Activated T-cell treated with anti-CD3 and anti-CD28 coated beads, Interleukin-2, amount 50 U/mL, for 72 hours (primary cell): ENCODE measurements at regions not wholly inside any gene's neighbourhood (a gene's known extent, or its start where the extent isn't known, plus 50 kb on each side); places are given as distances from the start of the nearest gene placed in this dataset.

Source experiments
- ATAC-seq, 2 donors: fragments of 150-1000 bp; cut with Tn5 transposase; replicated peaks in 1 of 2; 2 replicates each; pipeline ENCODE4 v1.10.0; 2021; ENCODE audit warnings: moderate library complexity in 2 of 2, mild to moderate bottlenecking in 1 of 2
- DNase-seq, 2 donors: peaks; one replicate each; pipeline ENCODE4 v3.0.0; 2021 to 2022; ENCODE audit warnings: mixed read lengths in 1 of 2
- H3K27ac Mint-ChIP-seq: one replicate; pipeline ENCODE4 v1.8.0; 2022; ENCODE audit warnings: mild to moderate bottlenecking, moderate library complexity, mixed read lengths
- H3K27me3 Mint-ChIP-seq: one replicate; pipeline ENCODE4 v1.8.0; 2022; ENCODE audit warnings: low read depth, mixed read lengths
- H3K36me3 Mint-ChIP-seq, 2 donors: one replicate each; pipeline ENCODE4 v1.8.0; 2022; ENCODE audit warnings: mixed read lengths in 2 of 2, mild to moderate bottlenecking in 1 of 2; ENCODE audit not compliant: insufficient read depth in 2 of 2
- H3K4me1 Mint-ChIP-seq: one replicate; pipeline ENCODE4 v1.8.0; 2022; ENCODE audit warnings: low read depth, mixed read lengths
- H3K4me3 Mint-ChIP-seq, 2 donors: one replicate each; pipeline ENCODE4 v1.8.0; 2022; ENCODE audit warnings: mild to moderate bottlenecking in 2 of 2, mixed read lengths in 2 of 2, moderate library complexity in 2 of 2
- H3K9me3 Mint-ChIP-seq, 2 donors: one replicate each; pipeline ENCODE4 v1.8.0; 2022; ENCODE audit warnings: mixed read lengths in 2 of 2

DNA sequence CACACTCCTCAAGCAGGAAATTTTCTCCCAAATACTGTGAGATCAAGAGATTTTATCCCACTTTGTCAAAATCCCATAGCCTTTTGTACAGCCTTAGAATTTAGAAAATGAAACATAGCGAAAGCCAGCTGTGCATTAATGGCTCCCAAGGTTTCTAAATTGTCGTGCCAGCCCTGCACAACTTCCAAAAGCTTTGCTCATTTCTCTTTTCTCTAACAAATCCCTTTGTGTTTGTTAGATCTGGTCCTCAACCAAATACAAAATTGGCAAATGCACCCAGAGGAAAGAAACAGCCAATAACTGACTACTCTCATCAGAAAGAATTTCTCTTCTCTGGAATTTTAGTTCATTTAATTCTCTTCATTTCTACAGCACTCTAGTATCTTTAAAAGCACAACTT is 361.1 kb downstream of the INSIG2 start:
- Mint-ChIP-seq H3K9me3 (no peaks in the 10 kb centered on the region), H3K27ac (no peak overlapping the region), H3K4me3 (no peak overlapping the region), H3K4me1 (no peaks in the 10 kb centered on the region), H3K27me3 (peaks cover 8% of the 10 kb centered on the region), H3K36me3 (no peaks in the 10 kb centered on the region)
- DNase-seq = no peak
- no peak for ATAC-seq

GRCh38 chr2:118443596-118443995 is 355.3 kb downstream of the INSIG2 start:
- no peaks in the 10 kb centered on the region for H3K4me1 Mint-ChIP-seq

DNA sequence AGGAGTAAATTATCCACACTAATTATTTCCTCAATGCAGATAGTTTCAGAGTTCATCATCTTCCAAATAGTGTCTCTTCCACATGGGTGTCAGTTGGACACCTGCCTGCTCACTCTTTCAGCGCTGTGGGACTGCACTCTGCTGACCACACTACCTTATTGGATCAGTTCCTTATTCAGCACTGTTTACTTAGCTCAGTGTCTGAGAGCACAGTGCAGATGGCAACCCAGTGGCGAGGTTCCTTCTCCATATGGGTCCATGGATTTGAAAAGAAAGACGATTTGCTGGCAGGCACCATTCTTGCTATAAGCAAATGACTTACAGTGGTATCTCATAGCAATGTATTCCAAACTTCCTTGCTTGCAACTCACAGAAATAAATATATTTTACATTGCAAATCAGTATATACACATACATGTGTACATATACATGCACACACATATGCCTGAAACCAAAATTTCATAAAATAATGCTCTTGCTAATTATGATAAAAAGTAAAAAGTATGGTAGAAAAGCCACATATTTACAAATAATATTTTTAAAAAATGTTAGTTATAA is 354.8 kb downstream of the INSIG2 start:
- ATAC-seq (no peak), DNase-seq (no peak)
- Mint-ChIP-seq H3K27me3 (no peaks in the 10 kb centered on the region), H3K36me3 (no peaks in the 10 kb centered on the region), H3K9me3 (no peaks in the 10 kb centered on the region), H3K4me3 (no peak overlapping the region), H3K4me1 (no peaks in the 10 kb centered on the region), H3K27ac (no peak overlapping the region)

More at GRCh38 chr2:118443596-118443995, 355.3 kb downstream of the INSIG2 start:
- no peak overlapping the region for H3K27ac Mint-ChIP-seq
- no peak overlapping the region for H3K4me3 Mint-ChIP-seq
- H3K27me3 Mint-ChIP-seq = no peaks in the 10 kb centered on the region
- H3K36me3 Mint-ChIP-seq = no peaks in the 10 kb centered on the region
- no peaks in the 10 kb centered on the region for H3K9me3 Mint-ChIP-seq
- DNase-seq (no peak), ATAC-seq (no peak)

- no peak for ATAC-seq
- H3K36me3 Mint-ChIP-seq = no peaks in the 10 kb centered on the region
- H3K27me3 Mint-ChIP-seq = peaks cover 5% of the 10 kb centered on the region
- DNase-seq = no peak
- H3K27ac Mint-ChIP-seq = no peak overlapping the region
- H3K4me1 Mint-ChIP-seq = no peaks in the 10 kb centered on the region
- H3K4me3 Mint-ChIP-seq = no peak overlapping the region
- no peaks in the 10 kb centered on the region for H3K9me3 Mint-ChIP-seq
Measured at GRCh38 chr2:118442046-118442445, 353.8 kb downstream of the INSIG2 start.

DNA sequence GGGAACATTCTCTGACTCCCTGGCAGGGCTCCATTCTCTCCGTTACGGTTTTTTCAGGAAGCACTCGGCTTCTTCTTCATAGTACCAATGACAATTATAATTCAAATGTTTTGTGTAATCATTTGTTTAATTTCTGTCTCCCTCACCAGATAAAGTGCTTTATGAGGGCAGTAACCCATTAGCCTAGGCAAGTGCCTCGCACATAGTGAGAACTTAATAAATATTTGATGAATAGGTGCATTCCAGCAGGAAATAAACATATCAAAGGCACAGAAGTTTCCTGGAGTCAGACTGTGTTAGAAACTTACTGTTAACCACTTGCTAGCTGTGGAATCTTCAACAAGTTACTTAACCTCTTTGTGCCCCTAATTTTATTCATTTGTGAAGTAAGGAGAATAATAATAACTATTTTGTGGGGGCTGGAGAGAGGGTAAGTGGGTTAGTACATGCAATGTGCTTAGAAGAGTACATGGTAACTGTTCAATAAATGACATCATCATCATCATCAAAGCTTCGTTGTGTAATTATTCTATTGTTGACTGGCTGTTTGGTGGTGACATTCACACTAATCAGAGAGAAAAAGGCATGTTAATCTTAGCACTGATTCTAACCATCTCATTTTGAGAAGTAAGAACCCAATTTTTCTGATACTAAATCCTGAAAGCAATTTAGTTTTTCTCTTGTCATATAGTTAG is 352.3 kb downstream of the INSIG2 start:
- Mint-ChIP-seq H3K4me3 (no peak overlapping the region), H3K27ac (no peak overlapping the region), H3K27me3 (peaks cover 8% of the 10 kb centered on the region), H3K4me1 (no peaks in the 10 kb centered on the region), H3K9me3 (no peaks in the 10 kb centered on the region), H3K36me3 (no peaks in the 10 kb centered on the region)
- ATAC-seq = no peak
- DNase-seq = no peak

DNA sequence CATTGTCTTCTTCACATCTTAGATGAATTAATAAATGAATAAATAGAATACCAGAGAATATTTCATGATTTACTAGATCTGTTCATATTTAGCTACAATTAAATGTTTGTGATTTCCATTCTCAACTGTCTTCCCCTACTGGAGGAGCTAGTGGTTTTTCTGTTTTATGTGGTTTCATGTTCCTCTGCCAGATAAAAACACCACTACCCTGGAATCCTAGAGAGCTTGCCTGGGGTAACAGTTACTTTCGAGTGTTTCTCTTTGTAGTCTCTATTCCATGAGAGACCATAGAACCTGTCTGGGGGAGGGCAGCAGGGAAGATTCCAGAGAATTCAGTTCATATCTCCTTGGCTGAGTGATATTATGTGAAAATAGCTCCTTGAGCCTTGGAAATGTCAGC is 349.2 kb downstream of the INSIG2 start:
- Mint-ChIP-seq H3K4me1 (no peaks in the 10 kb centered on the region), H3K27me3 (peaks cover 22% of the 10 kb centered on the region), H3K4me3 (no peak overlapping the region), H3K36me3 (no peaks in the 10 kb centered on the region), H3K9me3 (no peaks in the 10 kb centered on the region), H3K27ac (no peak overlapping the region)
- DNase-seq (no peak), ATAC-seq (no peak)

- no peaks in the 10 kb centered on the region for H3K4me1 Mint-ChIP-seq
- H3K9me3 Mint-ChIP-seq = peaks cover 0 to 6% of the 10 kb centered on the region in 2 donors
- H3K27ac Mint-ChIP-seq = no peak overlapping the region
- no peaks in the 10 kb centered on the region for H3K36me3 Mint-ChIP-seq
- H3K4me3 Mint-ChIP-seq = no peak overlapping the region
- ATAC-seq = no peak
- H3K27me3 Mint-ChIP-seq = peaks cover 39% of the 10 kb centered on the region
- no peak for DNase-seq
Measured at GRCh38 chr2:118431997-118432396, 343.7 kb downstream of the INSIG2 start.

DNA sequence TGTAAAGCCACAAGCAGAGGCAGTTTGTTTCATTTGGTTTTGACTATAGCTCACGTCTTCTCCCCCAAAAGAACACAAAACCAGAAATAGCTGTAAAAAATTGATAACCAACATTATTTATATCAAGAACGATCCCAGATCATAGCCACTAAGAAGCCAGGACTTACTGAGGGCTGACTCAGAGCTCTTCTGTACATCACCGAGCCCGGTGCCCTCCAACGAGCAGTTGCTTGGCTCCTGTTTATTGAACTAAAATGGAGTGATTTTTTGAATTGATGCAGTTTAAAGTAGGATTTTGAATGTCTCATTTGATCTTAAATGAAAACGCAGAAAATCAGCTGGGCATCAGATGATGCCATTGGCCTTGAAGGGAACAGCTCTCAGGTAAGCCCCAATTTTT is 343.3 kb downstream of the INSIG2 start:
- Mint-ChIP-seq H3K36me3 (no peaks in the 10 kb centered on the region), H3K4me3 (no peak overlapping the region), H3K27me3 (peaks cover 39% of the 10 kb centered on the region), H3K4me1 (no peaks in the 10 kb centered on the region), H3K9me3 (peaks cover 0 to 6% of the 10 kb centered on the region in 2 donors), H3K27ac (no peak overlapping the region)
- DNase-seq = no peak
- ATAC-seq = no peak

- H3K27me3 Mint-ChIP-seq = peaks cover 39% of the 10 kb centered on the region
- DNase-seq = no peak
- no peak for ATAC-seq
Measured at GRCh38 chr2:118431165-118431517, 342.9 kb downstream of the INSIG2 start.

GRCh38 chr2:118430510-118431164 is 342.4 kb downstream of the INSIG2 start:
- Mint-ChIP-seq H3K27me3 (peaks cover 38% of the 10 kb centered on the region), H3K4me3 (no peak overlapping the region), H3K27ac (no peak overlapping the region), H3K36me3 (no peaks in the 10 kb centered on the region), H3K9me3 (peaks cover 0 to 6% of the 10 kb centered on the region in 2 donors), H3K4me1 (no peaks in the 10 kb centered on the region)
- no peak for DNase-seq
- ATAC-seq = no peak

More at GRCh38 chr2:118431165-118431517, 342.9 kb downstream of the INSIG2 start:
- Mint-ChIP-seq H3K27ac (no peak overlapping the region), H3K9me3 (peaks cover 0 to 6% of the 10 kb centered on the region in 2 donors), H3K4me3 (no peak overlapping the region), H3K36me3 (no peaks in the 10 kb centered on the region), H3K4me1 (no peaks in the 10 kb centered on the region)

- DNase-seq (no peak), ATAC-seq (no peak)
- Mint-ChIP-seq H3K36me3 (no peaks in the 10 kb centered on the region), H3K9me3 (peaks cover 4 to 5% of the 10 kb centered on the region in 2 donors), H3K27me3 (peaks cover 35% of the 10 kb centered on the region), H3K4me3 (no peak overlapping the region), H3K27ac (no peak overlapping the region), H3K4me1 (no peaks in the 10 kb centered on the region)
Measured at GRCh38 chr2:118425191-118425590, 336.9 kb downstream of the INSIG2 start.

DNA sequence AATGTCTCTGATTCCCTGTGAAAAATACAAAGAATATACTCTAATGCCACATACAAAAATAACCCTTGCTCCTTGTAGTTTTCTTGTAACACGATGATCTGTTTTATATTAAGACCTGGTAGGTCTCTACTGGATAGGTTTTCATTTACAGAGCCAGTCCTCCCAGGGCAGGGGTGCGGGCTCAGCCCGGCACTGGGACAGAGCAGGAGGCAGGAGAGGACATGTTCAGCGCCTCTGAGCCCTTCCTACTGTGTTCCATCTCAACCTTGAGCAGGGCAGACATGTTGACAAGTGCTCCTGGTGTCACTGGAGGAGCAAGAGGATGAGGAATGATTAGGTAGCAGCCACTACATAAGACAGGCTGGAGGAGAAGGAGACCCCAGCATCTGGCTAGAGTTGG is 335.5 kb downstream of the INSIG2 start:
- DNase-seq (no peak), ATAC-seq (no peak)
- Mint-ChIP-seq H3K9me3 (peaks cover 1 to 4% of the 10 kb centered on the region in 2 donors), H3K27me3 (peaks cover 36% of the 10 kb centered on the region), H3K27ac (no peak overlapping the region), H3K36me3 (no peaks in the 10 kb centered on the region), H3K4me3 (no peak overlapping the region), H3K4me1 (no peaks in the 10 kb centered on the region)

GRCh38 chr2:118421648-118422047 is 333.4 kb downstream of the INSIG2 start:
- H3K27ac Mint-ChIP-seq = no peak overlapping the region
- DNase-seq = no peak
- no peak for ATAC-seq
- peaks cover 34% of the 10 kb centered on the region for H3K27me3 Mint-ChIP-seq
- H3K4me1 Mint-ChIP-seq = no peaks in the 10 kb centered on the region
- no peaks in the 10 kb centered on the region for H3K36me3 Mint-ChIP-seq
- H3K9me3 Mint-ChIP-seq = peaks cover 1 to 4% of the 10 kb centered on the region in 2 donors
- no peak overlapping the region for H3K4me3 Mint-ChIP-seq
